HG02588 (cell line): ENCODE measurements at regions not wholly inside any gene's neighbourhood (a gene's known extent, or its start where the extent isn't known, plus 50 kb on each side); places are given as distances from the start of the nearest gene placed in this dataset.

Experiments used
- ATAC-seq: cut with Tn5 transposase; IDR thresholded peaks from one replicate; pipeline ENCODE4 v1.9.1; 2021; ENCODE audit warnings: mild to moderate bottlenecking, moderate library complexity; ENCODE audit not compliant: unreplicated experiment

DNA sequence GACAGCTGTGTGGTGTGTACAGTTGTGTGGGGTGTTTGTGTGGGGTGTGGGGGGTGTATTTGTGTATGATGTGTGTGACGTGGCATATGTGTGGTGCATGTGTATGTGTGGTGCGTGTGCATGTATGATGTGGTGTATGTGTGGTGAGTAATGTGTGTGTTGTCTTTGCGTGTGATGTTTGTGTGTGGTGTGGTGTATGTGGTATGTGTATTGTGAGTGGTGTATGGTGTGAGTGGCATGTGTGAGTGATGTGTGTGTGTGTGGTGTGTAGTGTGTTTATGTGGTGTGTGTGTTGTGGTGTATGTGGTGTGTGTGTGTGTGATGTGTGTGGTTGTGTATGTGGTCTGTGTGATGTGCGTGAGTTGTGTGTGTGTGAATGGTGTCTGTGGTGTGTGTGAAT is 191.1 kb downstream of the MELK start:
- no peak for ATAC-seq

DNA sequence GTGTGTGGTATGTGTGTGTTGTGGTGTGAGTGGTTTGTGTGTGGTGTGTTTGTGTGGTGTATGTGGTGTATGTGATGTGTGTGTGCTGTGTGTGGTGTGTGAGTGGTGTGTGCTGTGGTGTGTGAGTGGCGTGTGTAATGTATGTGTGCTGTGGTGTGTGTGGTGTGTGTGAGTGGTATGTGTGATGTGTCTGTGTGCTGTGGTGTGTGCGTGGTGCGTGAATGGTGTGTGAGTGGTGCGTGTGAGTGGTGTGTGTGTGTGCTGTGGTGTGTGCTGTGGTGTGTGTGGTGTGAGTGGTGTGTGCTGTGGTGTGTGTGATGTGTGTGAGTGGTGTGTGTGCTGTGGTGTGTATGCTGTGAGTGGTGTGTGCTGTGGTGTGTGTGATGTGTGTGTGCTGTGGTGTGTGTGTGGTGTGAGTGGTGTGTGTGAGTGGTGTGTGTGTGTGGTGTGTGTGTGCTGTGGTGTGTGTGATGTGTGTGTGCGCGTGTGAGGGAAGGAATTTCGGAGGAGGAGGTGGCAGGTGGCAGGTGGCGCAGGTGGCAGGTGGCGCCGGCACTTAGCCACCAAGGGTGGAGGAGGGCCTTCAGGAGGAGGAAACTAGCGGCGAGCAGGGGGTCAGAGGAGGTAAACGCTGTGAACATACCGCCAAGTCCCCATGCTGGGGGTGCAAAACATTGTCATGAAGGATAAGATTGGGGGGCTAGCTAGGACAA is 191.8 kb downstream of the MELK start:
- ATAC-seq = no peak

DNA sequence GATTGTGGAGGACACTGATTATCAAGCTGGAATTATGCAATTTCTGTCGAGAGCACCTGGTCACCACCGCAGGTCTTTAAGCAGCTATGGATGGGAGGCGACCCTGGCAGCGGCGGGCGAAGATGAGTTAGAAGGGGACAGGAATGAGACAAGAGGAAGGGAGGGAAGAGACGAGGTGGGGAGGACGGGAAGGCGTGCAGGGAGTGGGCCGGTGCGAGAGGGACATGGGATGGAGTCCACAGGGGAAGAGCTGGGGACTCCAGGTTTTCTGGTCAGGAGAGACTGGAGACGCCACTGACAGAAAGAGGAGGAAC is 192.3 kb downstream of the MELK start:
- no peak for ATAC-seq

DNA sequence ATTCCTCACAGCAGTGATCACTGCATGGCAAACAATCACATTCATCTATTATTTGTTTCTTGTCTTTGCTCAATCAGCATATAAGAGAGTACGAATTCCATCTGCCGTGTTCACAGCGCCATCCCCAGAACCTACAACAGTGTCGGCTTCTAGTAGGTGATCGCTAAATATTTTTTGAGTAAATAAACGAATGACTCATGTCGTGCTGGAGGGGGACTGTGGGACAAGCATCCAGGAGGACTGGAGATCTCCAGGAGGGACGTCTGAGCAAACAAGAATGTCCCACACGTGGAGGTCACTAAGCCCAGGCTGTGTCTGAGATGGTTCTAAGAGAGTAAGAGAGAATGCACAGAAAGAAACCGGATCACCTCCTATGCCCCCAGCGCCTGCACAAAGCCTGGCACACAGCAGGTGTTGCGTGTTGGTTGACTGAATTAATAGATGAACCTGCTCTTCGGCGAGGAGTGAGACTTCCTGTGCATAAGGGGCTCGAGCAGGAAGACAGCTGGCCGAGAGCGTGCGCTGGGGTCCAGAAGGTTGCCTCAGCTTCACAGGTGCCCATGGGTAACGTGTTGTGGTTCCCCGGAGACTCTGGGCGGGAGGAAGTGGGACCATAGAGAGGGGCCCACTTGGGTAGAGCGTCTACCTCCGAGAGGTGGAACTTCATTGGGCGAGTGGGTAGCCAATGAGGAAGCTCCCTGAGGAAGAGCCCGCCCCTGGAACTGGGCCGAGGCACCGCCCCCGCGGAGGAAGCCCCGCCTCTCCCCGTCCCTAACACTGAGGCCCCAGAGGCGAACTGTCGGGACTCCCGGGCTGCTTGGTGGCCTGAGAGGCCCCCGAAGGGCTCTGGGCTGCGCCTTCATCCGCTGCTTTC is 193.0 kb downstream of the MELK start:
- peak; percentile 97 for ATAC-seq

DNA sequence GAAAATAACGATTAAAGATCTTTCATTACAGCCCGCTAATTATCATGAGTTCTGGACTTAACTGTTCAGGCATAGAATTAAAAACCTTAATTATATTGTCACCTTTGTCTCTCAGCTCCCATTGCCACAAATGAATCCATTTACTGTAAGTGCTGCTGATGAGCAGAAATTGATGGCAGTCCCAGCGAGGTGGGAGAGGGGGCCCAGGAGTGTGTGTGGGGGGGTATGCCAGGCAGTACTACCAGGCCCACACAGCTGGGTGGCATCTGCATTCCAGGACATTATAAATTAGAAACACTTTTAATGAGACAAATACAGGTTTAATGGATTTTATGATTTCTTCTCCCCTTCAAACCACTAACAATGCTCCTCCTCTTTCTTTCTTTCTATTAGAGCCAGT is 196.0 kb downstream of the MELK start:
- no peak for ATAC-seq

DNA sequence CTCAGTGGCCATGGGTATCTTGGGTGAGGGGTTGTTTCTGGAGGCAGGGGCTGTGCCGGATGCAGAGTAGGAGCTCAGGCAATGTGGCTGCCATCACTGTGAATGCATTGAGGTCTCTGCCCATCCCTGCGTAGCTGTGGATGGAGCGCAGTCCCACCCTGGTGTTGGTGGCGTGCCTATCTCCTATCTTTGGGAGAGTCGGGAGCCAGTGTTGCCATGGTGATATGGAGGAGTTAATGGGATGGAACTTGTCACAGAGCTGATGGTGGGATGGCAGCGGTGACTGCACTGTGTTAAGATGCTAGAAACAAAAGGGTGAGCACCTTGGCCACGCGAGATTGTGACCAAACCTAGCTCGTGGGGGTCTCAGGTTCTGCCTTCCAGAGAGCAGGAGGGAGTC is 197.3 kb downstream of the MELK start:
- no peak for ATAC-seq

DNA sequence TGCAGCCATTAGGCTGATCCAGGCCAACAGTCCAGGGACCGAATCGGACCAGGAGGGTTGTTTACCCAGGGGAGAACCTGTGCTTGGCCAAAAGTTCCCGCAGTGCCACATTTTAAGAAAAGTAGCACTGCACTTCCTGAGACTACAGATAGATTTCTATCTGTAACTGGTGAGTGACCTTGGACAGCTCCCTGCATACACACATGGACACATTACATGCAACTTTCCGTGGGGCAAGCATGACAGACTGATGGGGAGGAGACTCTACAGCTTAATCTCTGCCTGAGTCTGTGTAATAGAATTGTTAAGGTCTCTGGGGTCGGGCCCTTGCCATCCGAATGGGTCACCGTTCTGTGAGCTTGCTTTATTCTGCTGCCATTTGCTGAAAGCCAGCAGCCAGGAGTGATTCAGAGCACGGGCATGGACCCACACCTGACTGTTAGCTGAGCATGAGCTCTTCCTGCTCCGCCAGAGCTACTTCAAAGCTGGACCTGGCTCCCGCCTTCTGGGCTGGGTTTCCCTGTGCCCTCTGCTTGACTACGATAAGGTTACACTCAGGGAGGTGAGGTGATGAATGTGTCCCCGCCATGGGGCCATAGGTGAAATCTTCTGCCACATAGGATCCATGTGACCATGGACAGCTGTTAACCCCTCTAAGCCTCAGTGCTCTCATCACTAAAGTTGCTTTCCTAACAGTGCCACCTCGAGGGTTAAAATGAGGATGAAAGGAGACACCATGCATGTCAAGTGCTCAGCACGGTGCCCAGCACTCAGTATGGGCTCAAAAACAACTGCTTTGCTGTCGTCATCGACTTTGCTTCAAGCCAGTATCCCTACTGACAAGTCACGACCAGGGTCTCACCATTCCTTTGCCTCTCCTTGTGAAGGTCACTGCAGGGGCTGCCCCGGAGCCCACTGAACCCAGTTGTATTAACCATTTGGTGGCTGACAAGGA is 200.0 kb downstream of the MELK start:
- no peak for ATAC-seq

DNA sequence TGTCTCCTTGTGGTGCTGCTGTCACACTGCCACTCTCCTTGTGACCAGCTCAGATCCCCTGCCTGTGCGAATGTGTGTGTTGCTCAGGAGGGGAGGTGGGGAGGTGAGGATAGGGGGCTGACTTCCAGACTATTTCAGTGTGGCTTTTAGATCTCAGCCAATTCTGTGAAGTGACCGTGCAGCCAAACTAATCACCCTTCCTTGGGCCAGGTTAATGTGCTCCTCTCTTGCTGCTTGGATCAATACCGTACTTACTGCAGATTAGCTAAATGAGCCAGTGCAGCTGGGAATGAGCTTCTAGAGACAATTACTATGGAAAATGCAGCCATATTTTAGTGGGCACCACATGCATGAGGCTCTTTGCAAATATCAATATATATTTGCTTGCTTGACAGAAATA is 206.0 kb downstream of the MELK start:
- no peak for ATAC-seq

DNA sequence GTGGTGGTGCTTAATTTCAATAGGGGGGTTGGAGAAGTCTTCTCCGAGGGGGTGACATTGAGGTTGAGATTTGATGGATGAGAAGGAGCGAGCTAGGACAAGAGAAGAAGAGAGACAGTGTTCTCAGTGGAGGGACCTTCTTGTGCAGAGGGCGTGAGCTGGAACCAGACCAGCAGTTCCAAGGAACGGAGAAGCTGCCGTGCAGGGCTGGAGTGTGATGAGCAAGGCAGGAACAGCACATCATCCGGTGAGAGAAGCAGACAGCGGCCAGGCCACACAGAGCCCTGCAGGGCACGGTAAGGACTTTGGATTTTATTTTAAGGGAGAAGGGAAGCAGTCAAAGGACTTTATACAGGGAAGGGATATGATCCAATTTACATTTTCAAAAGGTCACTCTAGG is 206.9 kb downstream of the MELK start:
- ATAC-seq = no peak

DNA sequence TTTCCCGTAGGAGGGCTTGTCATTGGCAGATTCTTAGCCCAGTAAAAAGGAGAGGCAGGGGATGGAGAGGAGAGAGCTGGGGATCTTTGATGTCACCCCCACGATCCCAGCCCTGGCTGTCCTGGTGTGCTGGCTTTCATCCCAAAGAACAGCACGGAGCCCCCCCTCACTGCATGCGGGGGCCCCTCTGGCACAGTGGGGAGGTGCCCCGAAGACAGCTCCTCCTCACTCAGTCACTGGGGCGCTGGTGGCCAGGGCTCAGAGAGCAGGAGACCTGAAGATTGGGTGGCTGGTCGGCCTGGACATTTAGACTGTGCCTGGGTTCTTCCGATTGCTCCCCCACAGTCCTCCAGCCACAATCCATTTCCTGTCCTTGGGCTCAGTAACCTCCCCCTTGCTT is 207.5 kb downstream of the MELK start:
- no peak for ATAC-seq

DNA sequence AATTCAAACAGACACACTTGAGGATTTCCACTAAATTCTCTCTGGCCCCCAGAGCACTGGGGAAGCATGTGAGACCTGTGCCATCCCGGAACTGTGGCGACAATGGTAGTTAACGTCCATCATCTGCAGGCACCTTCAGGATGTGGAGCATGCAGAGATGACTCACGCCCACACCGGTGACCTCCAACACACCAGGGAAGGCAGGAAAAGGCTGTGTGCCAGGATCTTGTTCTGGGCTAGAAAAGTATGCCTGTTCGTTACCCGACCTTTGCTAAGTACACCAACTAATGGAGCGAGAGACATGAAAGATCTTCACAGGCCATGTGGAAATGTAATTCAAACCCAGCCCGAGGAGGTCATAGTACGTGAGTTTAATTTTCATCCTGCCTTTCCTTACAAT is 208.8 kb downstream of the MELK start:
- no peak for ATAC-seq
